Lower lobe of right lung (tissue), 2 donors: ENCODE measurements at regions not wholly inside any gene's neighbourhood (a gene's known extent, or its start where the extent isn't known, plus 50 kb on each side); places are given as distances from the start of the nearest gene placed in this dataset.

Source experiments
- ATAC-seq, 2 donors: fragments of 200-7000 bp; cut with Tn5 transposase; one replicate each; pipeline ENCODE4 v1.9.1; 2020 to 2022; ENCODE audit warnings: mild to moderate bottlenecking in 2 of 2, moderate library complexity in 2 of 2
- DNase-seq: peaks from one replicate; pipeline ENCODE4 v3.0.0-alpha.2; 2020
- H3K27ac ChIP-seq: fragments of 200-600 bp; one replicate; pipeline ENCODE4 v1.8.0; 2022
- H3K27me3 ChIP-seq: fragments of 200-600 bp; one replicate; pipeline ENCODE4 v1.8.0; 2022; ENCODE audit warnings: low read depth
- H3K36me3 ChIP-seq: fragments of 200-600 bp; one replicate; pipeline ENCODE4 v1.8.0; 2022; ENCODE audit warnings: mild to moderate bottlenecking
- H3K4me1 ChIP-seq: fragments of 200-600 bp; one replicate; pipeline ENCODE4 v1.8.0; 2022
- H3K4me3 ChIP-seq: fragments of 200-600 bp; one replicate; pipeline ENCODE4 v1.8.0; 2022; ENCODE audit warnings: mild to moderate bottlenecking
- H3K9me3 ChIP-seq: fragments of 200-600 bp; one replicate; pipeline ENCODE4 v1.8.0; 2022
- intact Hi-C: fragments of 100-400 bp; cut with DNase I; formaldehyde crosslinking; loops from one replicate; pipeline ENCODE4 v1.11.0; 2022
- TF ChIP-seq, protein P1 (sequence below): fragments of 200-600 bp; IDR thresholded peaks from one replicate; pipeline ENCODE4 v1.8.0; 2022; ENCODE audit warnings: antibody characterized with exemption, mild to moderate bottlenecking
- donor health status: DM: no; HTN: yes; CAD: no; lungs with severe emphysema.

DNA sequence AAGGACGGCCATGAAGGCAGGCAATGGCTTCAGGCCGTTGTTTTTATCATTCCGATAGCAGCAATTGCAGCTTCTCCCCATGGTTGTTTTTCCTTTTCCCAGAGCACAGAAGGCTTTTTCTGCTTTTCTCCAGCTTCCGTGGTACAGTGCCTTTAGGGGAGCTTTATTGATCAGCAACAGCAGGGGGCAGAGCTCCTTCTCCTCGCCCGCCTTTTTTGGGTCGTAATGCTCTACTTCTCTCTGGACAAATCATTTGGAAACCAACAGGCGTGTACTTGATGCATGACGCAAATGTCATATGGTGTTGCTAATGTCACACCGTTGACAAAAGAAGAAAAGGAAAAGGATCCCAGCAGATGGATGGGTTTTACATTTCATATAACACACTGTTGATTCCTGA is 79.7 kb upstream of the SNRK start:
- Histone ChIP-seq H3K4me3 (no peak overlapping the region), H3K27ac (no peak overlapping the region), H3K9me3 (no peaks in the 10 kb centered on the region), H3K36me3 (no peaks in the 10 kb centered on the region), H3K4me1 (no peaks in the 10 kb centered on the region), H3K27me3 (no peaks in the 10 kb centered on the region)
- ATAC-seq: no peak
- TF ChIP-seq, protein P1, sequence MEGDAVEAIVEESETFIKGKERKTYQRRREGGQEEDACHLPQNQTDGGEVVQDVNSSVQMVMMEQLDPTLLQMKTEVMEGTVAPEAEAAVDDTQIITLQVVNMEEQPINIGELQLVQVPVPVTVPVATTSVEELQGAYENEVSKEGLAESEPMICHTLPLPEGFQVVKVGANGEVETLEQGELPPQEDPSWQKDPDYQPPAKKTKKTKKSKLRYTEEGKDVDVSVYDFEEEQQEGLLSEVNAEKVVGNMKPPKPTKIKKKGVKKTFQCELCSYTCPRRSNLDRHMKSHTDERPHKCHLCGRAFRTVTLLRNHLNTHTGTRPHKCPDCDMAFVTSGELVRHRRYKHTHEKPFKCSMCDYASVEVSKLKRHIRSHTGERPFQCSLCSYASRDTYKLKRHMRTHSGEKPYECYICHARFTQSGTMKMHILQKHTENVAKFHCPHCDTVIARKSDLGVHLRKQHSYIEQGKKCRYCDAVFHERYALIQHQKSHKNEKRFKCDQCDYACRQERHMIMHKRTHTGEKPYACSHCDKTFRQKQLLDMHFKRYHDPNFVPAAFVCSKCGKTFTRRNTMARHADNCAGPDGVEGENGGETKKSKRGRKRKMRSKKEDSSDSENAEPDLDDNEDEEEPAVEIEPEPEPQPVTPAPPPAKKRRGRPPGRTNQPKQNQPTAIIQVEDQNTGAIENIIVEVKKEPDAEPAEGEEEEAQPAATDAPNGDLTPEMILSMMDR: no peak
- DNase-seq: no peak
- intact Hi-C loops: no loop called here

DNA sequence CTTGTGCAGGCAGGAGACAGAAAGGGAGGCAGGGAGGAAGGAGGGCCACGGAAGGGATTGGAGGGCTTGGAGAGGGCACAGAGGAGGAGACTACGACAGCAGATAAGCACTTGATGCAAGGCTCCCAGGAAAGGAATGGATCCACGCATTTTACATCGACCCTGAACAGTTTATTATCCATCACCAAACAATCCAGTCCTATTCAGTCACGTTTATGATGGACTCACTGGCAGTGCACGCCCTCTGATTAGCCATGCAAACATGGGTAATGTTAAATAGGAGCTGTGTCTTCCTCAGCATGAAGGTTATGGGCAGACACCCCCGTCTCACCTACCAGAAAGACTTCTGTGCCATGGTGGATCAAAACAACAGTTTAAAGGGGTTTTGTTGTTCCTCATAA is 80.2 kb upstream of the SNRK start:
- Histone ChIP-seq H3K4me1 (no peaks in the 10 kb centered on the region), H3K4me3 (no peak overlapping the region), H3K27ac (no peak overlapping the region), H3K36me3 (no peaks in the 10 kb centered on the region), H3K27me3 (no peaks in the 10 kb centered on the region), H3K9me3 (no peaks in the 10 kb centered on the region)
- DNase-seq (no peak), ATAC-seq (no peak)
- TF ChIP-seq, protein P1: no peak
- intact Hi-C loops: no loop called here

DNA sequence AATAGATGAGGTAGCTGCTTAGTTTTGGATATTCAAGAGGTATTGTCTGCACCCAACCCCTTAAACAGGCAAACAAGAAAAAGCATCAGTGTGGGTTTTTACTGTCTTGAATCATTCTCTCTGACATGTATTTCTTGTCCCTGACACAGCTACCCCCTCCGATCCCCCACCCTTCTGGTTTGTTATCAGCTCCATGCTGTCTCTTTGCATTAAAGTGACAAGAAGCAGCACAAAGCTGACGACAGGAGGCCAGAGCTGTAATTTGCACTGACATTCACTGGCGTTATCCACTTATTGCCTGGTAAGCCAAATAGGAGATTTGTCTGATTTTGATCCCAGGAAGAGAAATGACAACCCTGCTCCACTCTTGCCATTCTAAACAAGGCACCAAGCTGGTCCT is 83.3 kb upstream of the SNRK start:
- DNase-seq: no peak
- Histone ChIP-seq H3K4me3 (no peak overlapping the region), H3K27ac (no peak overlapping the region), H3K36me3 (no peaks in the 10 kb centered on the region), H3K9me3 (no peaks in the 10 kb centered on the region), H3K4me1 (no peaks in the 10 kb centered on the region), H3K27me3 (no peaks in the 10 kb centered on the region)
- ATAC-seq: no peak
- TF ChIP-seq, protein P1: no peak
- intact Hi-C loops: no loop called here

DNA sequence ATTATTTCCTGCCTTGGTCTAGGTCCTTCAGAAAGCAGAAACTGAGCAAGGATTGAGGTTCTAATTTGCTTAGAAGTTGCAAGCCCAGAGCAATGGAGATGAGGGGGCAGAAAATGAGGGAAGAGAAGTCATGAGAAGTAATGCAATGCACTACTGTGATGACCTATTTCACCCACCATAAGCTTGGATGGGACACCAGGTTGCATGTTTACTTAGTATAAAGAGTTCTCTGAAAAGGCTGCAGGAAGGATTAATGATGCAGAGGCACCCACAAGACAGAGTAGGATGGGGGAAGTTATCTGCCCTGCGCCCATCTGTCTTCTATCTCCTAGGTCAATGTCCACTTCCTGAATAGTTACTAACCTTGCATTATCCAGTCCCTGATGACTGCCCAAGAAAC is 84.8 kb upstream of the SNRK start:
- H3K4me3 ChIP-seq: no peak overlapping the region
- TF ChIP-seq, protein P1: no peak
- ATAC-seq (no peak), DNase-seq (no peak)
- H3K27me3 ChIP-seq: no peaks in the 10 kb centered on the region
- no peak overlapping the region for H3K27ac ChIP-seq
- no peaks in the 10 kb centered on the region for H3K36me3 ChIP-seq
- intact Hi-C loops: no loop called here
- H3K9me3 ChIP-seq: no peaks in the 10 kb centered on the region
- no peaks in the 10 kb centered on the region for H3K4me1 ChIP-seq

DNA sequence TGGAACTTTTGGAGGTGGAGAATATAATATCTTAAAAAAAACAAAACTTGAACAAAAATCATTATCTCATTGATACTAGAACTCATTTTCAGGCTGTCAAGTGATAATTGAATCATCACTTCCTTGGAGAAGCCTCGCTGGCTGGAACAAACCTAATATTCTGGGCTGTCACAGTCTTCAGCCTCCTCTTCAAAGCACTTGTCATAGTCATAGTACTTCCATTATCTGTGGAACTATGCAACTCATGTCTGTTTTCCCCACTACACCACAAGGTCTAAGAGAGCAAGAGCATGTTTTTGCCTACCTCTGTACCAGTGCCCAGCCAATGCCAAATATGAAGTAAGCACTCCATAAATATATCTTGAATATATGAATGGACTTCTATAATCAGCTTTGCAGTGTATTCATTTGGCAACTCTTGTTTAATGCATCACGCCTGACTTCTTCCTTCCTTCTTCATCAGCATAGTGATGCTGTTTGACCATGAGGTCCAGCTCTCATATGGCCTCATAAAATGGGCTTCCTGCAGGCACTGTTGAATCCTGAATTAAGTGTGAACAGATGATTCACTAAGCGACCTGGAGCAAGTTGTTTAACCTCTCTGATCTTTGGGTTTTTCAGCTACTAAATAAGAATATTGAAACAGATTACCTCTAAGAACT is 86.6 kb upstream of the SNRK start:
- H3K36me3 ChIP-seq: no peaks in the 10 kb centered on the region
- H3K27me3 ChIP-seq: no peaks in the 10 kb centered on the region
- ATAC-seq (no peak), DNase-seq (no peak)
- no peak overlapping the region for H3K4me3 ChIP-seq
- intact Hi-C loops: no loop called here
- peaks cover 2% of the 10 kb centered on the region for H3K4me1 ChIP-seq
- TF ChIP-seq, protein P1: no peak
- no peak overlapping the region for H3K27ac ChIP-seq
- H3K9me3 ChIP-seq: no peaks in the 10 kb centered on the region
